K562 (cell line): ENCODE measurements at regions not wholly inside any gene's neighbourhood (a gene's known extent, or its start where the extent isn't known, plus 50 kb on each side); places are given as distances from the start of the nearest gene placed in this dataset.

Experiments used
- CCNT2 ChIP-seq: IDR thresholded peaks from 2 replicates; pipeline ENCODE4 v1.6.1; 2011; ENCODE audit warnings: borderline replicate concordance, low read depth, mild to moderate bottlenecking, moderate library complexity, mixed read lengths, low read length; ENCODE audit not compliant: insufficient read length; ENCODE audit errors: extremely low read depth
- CEBPB ChIP-seq: fragments of 450-650 bp; IDR thresholded peaks from 2 replicates; pipeline ENCODE4 v1.6.1; 2016; ENCODE audit warnings: missing genetic modification characterization, missing compliant biosample characterization
- CTCF ChIP-seq, 3 experiments: IDR thresholded peaks in 2 of 3; conservative IDR thresholded peaks in 1 of 3; 2 replicates each; pipeline ENCODE4 v1.5.1; 2011 to 2012; ENCODE audit warnings: low read length in 3 of 3, mild to moderate bottlenecking in 3 of 3, control low read depth in 2 of 3, improper control_type of control experiment in 1 of 3, inconsistent platforms in 1 of 3, low read depth in 1 of 3, mixed read lengths in 1 of 3, moderate library complexity in 1 of 3; ENCODE audit not compliant: insufficient read depth in 2 of 3
- ESRRA ChIP-seq: fragments of 450-650 bp; IDR thresholded peaks from 2 replicates; pipeline ENCODE4 v1.6.1; 2014; ENCODE audit warnings: low read depth, mild to moderate bottlenecking, moderate library complexity, borderline replicate concordance
- HNRNPUL1 ChIP-seq: fragments of 200-400 bp; formaldehyde crosslinking; IDR thresholded peaks from 2 replicates; pipeline ENCODE4 v1.6.1; 2017; ENCODE audit warnings: low read length
- MGA ChIP-seq: fragments of 450-650 bp; IDR thresholded peaks from 2 replicates; pipeline ENCODE4 v1.6.1; 2016; ENCODE audit warnings: mild to moderate bottlenecking, moderate library complexity
- NR3C1 ChIP-seq: sonication (generic); formaldehyde crosslinking; IDR thresholded peaks from 2 replicates; pipeline ENCODE4 v1.8.1; 2022; ENCODE audit warnings: missing genetic modification reagents
- PURB ChIP-seq: sonication (generic); formaldehyde crosslinking; IDR thresholded peaks from 2 replicates; pipeline ENCODE4 v1.9.0; 2021; ENCODE audit warnings: low read depth, mild to moderate bottlenecking, missing genetic modification reagents
- RBM14 ChIP-seq: fragments of 200-400 bp; formaldehyde crosslinking; IDR thresholded peaks from 2 replicates; pipeline ENCODE4 v1.6.1; 2018; ENCODE audit warnings: low read depth, mild to moderate bottlenecking, low read length, moderate library complexity, borderline replicate concordance; ENCODE audit not compliant: insufficient read depth
- SLC30A9 ChIP-seq: fragments of 250-450 bp; sonication (Bioruptor Pico); IDR thresholded peaks from 2 replicates; pipeline ENCODE4 v1.8.0; 2022; ENCODE audit warnings: mild to moderate bottlenecking, moderate library complexity
- SNIP1 ChIP-seq: fragments of 450-650 bp; IDR thresholded peaks from 2 replicates; pipeline ENCODE4 v1.7.1; 2017; ENCODE audit warnings: low read depth, mild to moderate bottlenecking
- SOX6 ChIP-seq: fragments of 450-650 bp; IDR thresholded peaks from 2 replicates; pipeline ENCODE4 v1.6.1; 2014; ENCODE audit warnings: mild to moderate bottlenecking
- TCF7 ChIP-seq: sonication (generic); IDR thresholded peaks from 2 replicates; pipeline ENCODE4 v1.6.1; 2016; ENCODE audit warnings: antibody characterized with exemption, borderline replicate concordance
- TEAD1 ChIP-seq, 2 experiments: fragments of 450-650 bp in 1 of 2; sonication (generic) in 1 of 2; formaldehyde crosslinking; IDR thresholded peaks; 2 replicates each; pipeline versions ENCODE4 v1.4.0 to v1.8.0; 2020 to 2022; ENCODE audit warnings: mild to moderate bottlenecking in 2 of 2, missing genetic modification reagents in 1 of 2
- ZNF133 ChIP-seq: fragments of 250-450 bp; sonication (Bioruptor Pico); IDR thresholded peaks from 2 replicates; pipeline ENCODE4 v1.4.0; 2020; ENCODE audit warnings: mild to moderate bottlenecking
- ZNF282 ChIP-seq: sonication (generic); formaldehyde crosslinking; IDR thresholded peaks from 2 replicates; pipeline ENCODE4 v1.8.1; 2023; ENCODE audit warnings: missing genetic modification reagents

GRCh38 chr5:36462295-36463021, 143.9 kb upstream of the SLC1A3 start (continued):
- TF ChIP-seq MGA = no peak
- no peak for TF ChIP-seq SLC30A9 (CRISPR knock-in tag)
- peak; percentile 45 for TF ChIP-seq CEBPB
- TF ChIP-seq SOX6 = peak; percentile 15; the same call in 1 of the 2 replicates
- TF ChIP-seq NR3C1 (CRISPR knock-in tag) = no peak
- TF ChIP-seq HNRNPUL1 = no peak
- no peak for TF ChIP-seq PURB (CRISPR knock-in tag)
- peak in 1 of 2 experiments; percentile 89; a peak in 2 of 4 replicates for TF ChIP-seq TEAD1 (CRISPR knock-in tag; IDR thresholded peaks at IDR 0.05)
- no peak for TF ChIP-seq SNIP1
- TF ChIP-seq TCF7 = no peak
- TF ChIP-seq RBM14 = no peak
- no peak for TF ChIP-seq ZNF133 (CRISPR knock-in tag)
- TF ChIP-seq ESRRA = no peak
- no peak for TF ChIP-seq ZNF282
- TF ChIP-seq CTCF (IDR thresholded peaks at IDR 0.05 in 2 of 3, conservative IDR thresholded peaks at IDR 0.05 in 1 of 3; ENCODE audit: insufficient read depth in 2 of 3, low read depth in 1 of 3, low read length in 3 of 3) = no peak
- no peak for TF ChIP-seq CCNT2
